GM08714 (cell line): ENCODE measurements at regions not wholly inside any gene's neighbourhood (a gene's known extent, or its start where the extent isn't known, plus 50 kb on each side); places are given as distances from the start of the nearest gene placed in this dataset.

Experiments
- H3K4me3 ChIP-seq: fragments of 200-500 bp; sonication (Bioruptor generic); 2 replicates; pipeline ENCODE4 v1.5.1; 2014; ENCODE audit warnings: mild to moderate bottlenecking, low read length, inconsistent platforms
- ZNF274 ChIP-seq: IDR thresholded peaks from 2 replicates; pipeline ENCODE4 v1.6.1; 2012; ENCODE audit warnings: mild to moderate bottlenecking, low read depth, low read length

GRCh38 chr2:40752796-40753195 lies 300.9 kb upstream of the SLC8A1 start:
- TF ChIP-seq ZNF274: no peak
- H3K4me3 ChIP-seq: no peak overlapping the region

DNA sequence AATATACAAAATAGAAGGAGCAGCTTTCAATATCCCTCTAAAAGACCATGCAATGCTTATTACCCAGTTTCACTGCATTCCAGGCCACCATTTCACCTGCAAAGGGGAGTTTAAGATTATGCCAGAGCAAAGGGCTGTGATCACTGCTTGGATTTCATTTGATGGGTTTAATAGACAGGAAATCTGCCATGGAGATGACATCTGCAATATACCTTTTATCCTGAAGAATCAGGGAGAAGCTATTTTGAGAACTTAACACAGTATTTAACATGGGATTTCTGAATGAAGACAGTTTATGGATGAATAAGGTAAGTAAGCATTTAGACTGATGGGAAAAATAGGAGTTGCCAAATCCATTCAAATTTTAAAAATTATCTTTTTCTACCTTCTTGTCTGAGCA lies 303.0 kb upstream of the SLC8A1 start:
- no peak overlapping the region for H3K4me3 ChIP-seq
- TF ChIP-seq ZNF274: no peak

GRCh38 chr2:40758401-40759155 lies 306.7 kb upstream of the SLC8A1 start:
- no peak for TF ChIP-seq ZNF274

DNA sequence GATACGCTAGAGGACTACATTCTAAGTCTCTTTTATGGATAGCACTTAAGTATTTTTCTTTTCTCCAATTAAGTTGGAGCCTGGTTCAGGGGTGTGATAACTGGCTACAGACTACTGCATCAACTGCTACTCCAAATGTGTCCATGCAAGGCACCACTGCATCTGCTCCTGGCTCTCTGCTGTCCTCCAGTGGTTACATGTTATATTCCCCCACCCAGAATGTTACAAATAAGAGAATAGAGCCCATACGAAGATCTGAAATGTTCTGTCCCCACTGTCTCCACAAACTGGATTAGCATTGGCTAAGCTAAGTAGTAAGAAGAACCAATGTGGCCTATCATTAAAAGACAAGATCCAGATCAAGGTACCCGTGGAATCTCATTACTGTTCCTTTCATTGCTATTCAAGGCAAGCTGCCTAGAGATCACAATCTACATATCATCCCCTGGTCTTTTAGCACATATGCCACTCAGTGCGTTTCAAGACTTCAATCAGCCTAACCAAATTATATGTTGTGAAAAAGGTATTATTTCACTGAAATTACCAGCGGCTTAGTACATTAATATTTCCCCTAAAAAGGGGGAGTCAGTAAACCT lies 308.3 kb upstream of the SLC8A1 start:
- no peak overlapping the region for H3K4me3 ChIP-seq
- TF ChIP-seq ZNF274: no peak

More at GRCh38 chr2:40758401-40759155, 306.7 kb upstream of the SLC8A1 start:
- no peak overlapping the region for H3K4me3 ChIP-seq

DNA sequence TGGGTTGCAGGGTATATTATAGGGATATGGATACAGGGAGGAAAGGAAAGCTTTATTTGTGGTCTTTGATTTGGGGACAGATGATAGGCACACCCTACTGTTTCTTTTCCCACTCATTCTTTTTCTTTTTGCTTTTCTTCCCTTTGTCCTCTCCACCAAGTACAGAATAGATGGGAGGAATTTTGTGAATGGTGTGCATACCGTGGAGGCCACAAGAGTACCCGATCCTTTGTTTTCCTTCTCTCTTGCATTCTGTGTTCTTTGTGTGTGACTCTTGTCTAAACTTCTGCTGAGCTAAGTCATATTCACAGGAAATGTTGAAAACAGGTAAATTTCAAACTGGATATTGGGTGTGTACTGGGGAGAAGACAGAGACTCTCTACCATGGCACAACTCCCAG lies 321.4 kb upstream of the SLC8A1 start:
- H3K4me3 ChIP-seq: no peak overlapping the region
- no peak for TF ChIP-seq ZNF274

DNA sequence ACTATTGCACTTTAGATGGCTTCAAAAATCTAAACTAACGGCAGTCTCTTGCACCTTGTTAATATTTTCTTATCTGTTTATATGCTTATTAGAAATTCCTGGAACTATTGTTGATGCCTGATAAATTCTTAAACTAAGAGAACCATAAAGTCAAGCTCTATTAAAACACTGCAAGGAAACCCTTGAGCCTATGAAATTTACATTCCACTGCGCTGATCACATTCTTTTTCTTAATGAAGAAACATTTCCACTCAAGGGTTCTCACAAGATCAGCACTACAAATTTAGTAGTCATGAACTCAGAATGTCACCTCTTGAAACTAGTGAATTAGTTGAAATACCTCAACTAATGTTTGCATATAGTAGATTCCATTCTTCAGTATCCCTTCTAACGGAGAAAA lies 331.8 kb upstream of the SLC8A1 start:
- TF ChIP-seq ZNF274: no peak
- no peak overlapping the region for H3K4me3 ChIP-seq

DNA sequence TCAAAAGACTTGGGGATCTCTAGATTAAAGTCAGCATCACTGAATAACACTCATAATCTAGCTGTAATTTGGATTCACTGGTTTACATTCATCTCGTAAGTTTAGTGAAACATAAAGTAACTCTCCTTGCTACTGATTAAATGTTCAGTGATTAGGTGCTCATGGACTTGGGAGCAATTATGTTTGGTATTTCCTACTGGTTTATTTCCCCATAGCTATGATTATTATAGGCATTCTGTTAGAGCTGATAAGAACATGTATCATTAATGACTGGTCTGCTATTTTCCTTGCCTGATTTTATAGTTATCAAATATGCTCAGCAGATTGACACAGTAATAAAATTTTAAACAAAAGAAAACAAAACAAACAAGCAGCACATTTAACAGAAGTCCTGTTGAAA lies 334.7 kb upstream of the SLC8A1 start:
- no peak overlapping the region for H3K4me3 ChIP-seq
- TF ChIP-seq ZNF274: no peak

GRCh38 chr2:40797120-40797519 lies 345.2 kb upstream of the SLC8A1 start:
- TF ChIP-seq ZNF274: no peak
- no peak overlapping the region for H3K4me3 ChIP-seq

- no peak overlapping the region for H3K4me3 ChIP-seq
- no peak for TF ChIP-seq ZNF274
Measured at GRCh38 chr2:40803900-40804299, 352.0 kb upstream of the SLC8A1 start.

DNA sequence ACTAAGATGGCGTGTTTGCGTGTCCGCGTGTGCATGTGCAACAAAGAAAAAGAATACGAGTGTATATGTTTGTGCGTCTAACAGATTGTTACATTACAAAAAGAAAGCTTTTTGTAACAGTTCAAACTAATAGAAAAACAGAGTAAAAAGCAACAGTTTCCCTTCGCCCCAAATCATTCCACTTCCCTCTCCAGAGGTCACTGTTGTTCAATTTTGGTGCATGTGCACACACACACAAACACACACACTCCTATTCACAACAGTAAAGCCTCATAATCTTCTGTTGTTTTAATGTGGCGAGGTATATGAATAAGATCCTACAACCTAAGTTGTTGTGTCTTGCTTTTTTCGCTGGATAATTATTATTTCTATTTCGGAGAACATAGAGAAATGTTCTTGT lies 357.3 kb upstream of the SLC8A1 start:
- TF ChIP-seq ZNF274: no peak

DNA sequence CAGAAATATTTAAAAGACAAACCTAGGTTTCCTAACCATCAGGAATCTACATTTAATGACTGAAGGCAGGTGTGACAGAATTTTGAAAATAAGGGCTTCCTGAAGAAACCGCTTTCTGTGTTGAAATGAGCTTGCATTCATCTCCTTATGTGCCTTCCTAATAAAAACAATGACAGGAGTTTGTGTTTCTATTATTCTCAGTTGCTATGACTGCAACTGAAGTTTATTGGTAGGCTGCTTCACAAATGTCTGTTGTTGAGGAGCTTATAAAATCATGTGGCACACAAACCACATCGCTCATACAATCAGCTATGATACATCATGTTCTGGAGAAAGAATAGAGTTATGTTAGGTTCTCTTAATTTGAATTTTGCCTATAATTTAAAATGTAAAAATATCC lies 362.7 kb upstream of the SLC8A1 start:
- H3K4me3 ChIP-seq: no peak overlapping the region
- TF ChIP-seq ZNF274: no peak

More for the DNA sequence above, 357.3 kb upstream of the SLC8A1 start:
- no peak overlapping the region for H3K4me3 ChIP-seq

DNA sequence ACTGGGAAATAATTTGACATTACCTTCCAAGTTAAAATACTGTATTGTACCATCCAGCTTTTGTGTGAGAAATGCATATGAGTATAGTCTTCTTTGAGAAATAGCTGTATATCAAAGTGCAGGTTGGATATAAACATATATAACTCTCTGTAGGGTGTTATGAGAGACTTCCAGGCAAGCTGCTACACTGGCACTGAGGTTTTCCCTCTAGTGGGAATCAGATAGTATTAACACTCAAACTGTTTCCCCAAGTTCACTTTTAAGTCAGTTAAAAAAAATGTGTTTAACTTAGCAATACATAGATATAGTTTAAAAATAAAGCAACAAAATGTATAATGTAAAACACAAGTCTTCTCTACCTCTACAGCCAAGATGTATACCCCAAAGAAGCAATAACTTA lies 368.4 kb upstream of the SLC8A1 start:
- no peak overlapping the region for H3K4me3 ChIP-seq
- no peak for TF ChIP-seq ZNF274

GRCh38 chr2:40823478-40823877 lies 371.6 kb upstream of the SLC8A1 start:
- H3K4me3 ChIP-seq: no peak overlapping the region
- no peak for TF ChIP-seq ZNF274

- H3K4me3 ChIP-seq: no peak overlapping the region
- no peak for TF ChIP-seq ZNF274
Measured at GRCh38 chr2:40824278-40824677, 372.4 kb upstream of the SLC8A1 start.

GRCh38 chr2:40827392-40827791 lies 375.5 kb upstream of the SLC8A1 start:
- no peak overlapping the region for H3K4me3 ChIP-seq
- TF ChIP-seq ZNF274: no peak
